ENCODE measurements at regions not wholly inside any gene's neighbourhood (a gene's known extent, or its start where the extent isn't known, plus 50 kb on each side); places are given as distances from the start of the nearest gene placed in this dataset.

DNA sequence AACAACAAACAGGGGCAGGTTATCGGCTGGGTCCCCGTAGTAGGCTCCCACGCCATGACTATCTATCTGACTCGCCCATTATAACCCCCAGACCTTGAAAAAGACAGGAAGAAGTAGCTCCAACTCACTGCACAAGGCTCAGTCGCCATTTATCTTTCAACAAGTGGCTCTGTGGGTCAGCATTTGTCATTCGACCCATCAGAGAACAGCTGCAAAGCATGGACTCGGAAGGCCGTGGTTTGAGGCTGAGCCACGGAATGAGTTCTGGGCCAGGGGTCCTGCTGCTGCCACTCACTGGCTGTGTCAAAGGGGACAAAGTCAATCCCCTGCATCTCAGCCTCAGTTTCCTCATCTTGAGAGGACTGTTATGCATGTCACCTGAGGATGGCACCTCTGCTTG is 131.0 kb downstream of the DMRTA2 start:
- Histone ChIP-seq H3K9me1 (ENCODE audit: control insufficient read depth, extremely low read depth, insufficient read depth, low read length) (no peaks in the 10 kb centered on the region), H2AFZ (ENCODE audit: control insufficient read depth, low read length) (no peak overlapping the region), H3K36me3 (ENCODE audit: control insufficient read depth in 2 of 2, extremely low read depth in 1 of 2, insufficient read depth in 2 of 2, low read length in 2 of 2) (no peaks in the 10 kb centered on the region), H3K79me2 (ENCODE audit: control insufficient read depth, insufficient read depth, low read length) (no peaks in the 10 kb centered on the region), H3K27ac (ENCODE audit: control insufficient read depth, insufficient read depth, low read length) (no peak overlapping the region), H3K9ac (ENCODE audit: control insufficient read depth, extremely low read depth, insufficient read depth, low read length) (no peak overlapping the region), H3K9me3 (ENCODE audit: control insufficient read depth, low read depth, low read length) (no peaks in the 10 kb centered on the region), H3K27me3 (ENCODE audit: control insufficient read depth, extremely low read depth, insufficient read depth, low read length) (no peaks in the 10 kb centered on the region), H3K4me3 (ENCODE audit: control insufficient read depth in 2 of 3, extremely low read depth in 1 of 3, insufficient read depth in 2 of 3, low read depth in 1 of 3, low read length in 3 of 3) (no peak overlapping the region), H4K20me1 (ENCODE audit: control insufficient read depth, extremely low read depth, insufficient read depth, low read length) (no peaks in the 10 kb centered on the region), H3K4me1 (ENCODE audit: control insufficient read depth, extremely low read depth, insufficient read depth, low read length) (no peaks in the 10 kb centered on the region), H3K4me2 (ENCODE audit: control insufficient read depth, extremely low read depth, insufficient read depth, low read depth, low read length) (no peak overlapping the region)
- no peak for FAIRE-seq
- TF ChIP-seq EZH2 (IDR thresholded peaks at IDR 0.05; ENCODE audit: low read length) (no peak), CTCF (optimal IDR thresholded peaks at IDR 0.05 in 1 of 3, IDR thresholded peaks at IDR 0.05 in 1 of 3, conservative IDR thresholded peaks at IDR 0.05 in 1 of 3; ENCODE audit: extremely low read depth in 1 of 3, insufficient read depth in 2 of 3, low read length in 3 of 3) (no peak)
- dilution Hi-C loops (cut with MboI; ENCODE audit: extremely low pct_ligation_motif_present, low sequenced_read_pairs) = no loop called here
- no peak for DNase-seq (ENCODE audit: low read depth, low spot score)

DNA sequence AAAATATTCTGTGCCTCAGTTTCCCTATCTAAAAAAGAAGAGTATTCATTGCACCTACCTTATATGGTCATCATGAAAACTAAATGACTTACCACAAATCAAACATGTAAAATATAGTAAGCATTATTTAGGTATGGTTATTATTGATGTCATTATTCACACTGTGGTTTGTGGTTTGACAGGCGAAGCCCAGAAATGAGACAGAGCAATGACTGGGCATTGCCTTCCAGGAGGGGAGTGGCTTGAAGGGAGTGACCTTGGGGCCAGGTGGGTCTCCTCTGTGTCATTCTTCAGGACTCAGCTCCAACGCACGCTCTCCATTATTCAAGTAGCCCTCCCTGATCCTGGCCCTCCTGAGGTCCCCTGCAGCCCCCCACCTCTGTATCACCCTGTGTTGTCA is 133.7 kb downstream of the DMRTA2 start:
- no peak overlapping the region for H3K4me3 ChIP-seq (ENCODE audit: control insufficient read depth in 2 of 3, extremely low read depth in 1 of 3, insufficient read depth in 2 of 3, low read depth in 1 of 3, low read length in 3 of 3)
- no peak overlapping the region for H3K4me2 ChIP-seq (ENCODE audit: control insufficient read depth, extremely low read depth, insufficient read depth, low read depth, low read length)
- no peaks in the 10 kb centered on the region for H4K20me1 ChIP-seq (ENCODE audit: control insufficient read depth, extremely low read depth, insufficient read depth, low read length)
- no peaks in the 10 kb centered on the region for H3K4me1 ChIP-seq (ENCODE audit: control insufficient read depth, extremely low read depth, insufficient read depth, low read length)
- H3K9ac ChIP-seq (ENCODE audit: control insufficient read depth, extremely low read depth, insufficient read depth, low read length) = no peak overlapping the region
- H3K27me3 ChIP-seq (ENCODE audit: control insufficient read depth, extremely low read depth, insufficient read depth, low read length) = no peaks in the 10 kb centered on the region
- no peaks in the 10 kb centered on the region for H3K9me3 ChIP-seq (ENCODE audit: control insufficient read depth, low read depth, low read length)
- dilution Hi-C loops (cut with MboI; ENCODE audit: extremely low pct_ligation_motif_present, low sequenced_read_pairs) = no loop called here
- no peak overlapping the region for H2AFZ ChIP-seq (ENCODE audit: control insufficient read depth, low read length)
- TF ChIP-seq CTCF (optimal IDR thresholded peaks at IDR 0.05 in 1 of 3, IDR thresholded peaks at IDR 0.05 in 1 of 3, conservative IDR thresholded peaks at IDR 0.05 in 1 of 3; ENCODE audit: extremely low read depth in 1 of 3, insufficient read depth in 2 of 3, low read length in 3 of 3) = no peak
- TF ChIP-seq EZH2 (IDR thresholded peaks at IDR 0.05; ENCODE audit: low read length) = no peak
- no peak for DNase-seq (ENCODE audit: low read depth, low spot score)
- no peaks in the 10 kb centered on the region for H3K36me3 ChIP-seq (ENCODE audit: control insufficient read depth in 2 of 2, extremely low read depth in 1 of 2, insufficient read depth in 2 of 2, low read length in 2 of 2)
- no peaks in the 10 kb centered on the region for H3K79me2 ChIP-seq (ENCODE audit: control insufficient read depth, insufficient read depth, low read length)
- no peak for FAIRE-seq
- no peaks in the 10 kb centered on the region for H3K9me1 ChIP-seq (ENCODE audit: control insufficient read depth, extremely low read depth, insufficient read depth, low read length)
- H3K27ac ChIP-seq (ENCODE audit: control insufficient read depth, insufficient read depth, low read length) = no peak overlapping the region

All from keratinocyte (primary cell).